HG03108 (cell line): ENCODE measurements at regions not wholly inside any gene's neighbourhood (a gene's known extent, or its start where the extent isn't known, plus 50 kb on each side); places are given as distances from the start of the nearest gene placed in this dataset.

Source experiments
- ATAC-seq: cut with Tn5 transposase; IDR thresholded peaks from one replicate; pipeline ENCODE4 v1.9.1; 2021; ENCODE audit warnings: moderate library complexity; ENCODE audit not compliant: unreplicated experiment

DNA sequence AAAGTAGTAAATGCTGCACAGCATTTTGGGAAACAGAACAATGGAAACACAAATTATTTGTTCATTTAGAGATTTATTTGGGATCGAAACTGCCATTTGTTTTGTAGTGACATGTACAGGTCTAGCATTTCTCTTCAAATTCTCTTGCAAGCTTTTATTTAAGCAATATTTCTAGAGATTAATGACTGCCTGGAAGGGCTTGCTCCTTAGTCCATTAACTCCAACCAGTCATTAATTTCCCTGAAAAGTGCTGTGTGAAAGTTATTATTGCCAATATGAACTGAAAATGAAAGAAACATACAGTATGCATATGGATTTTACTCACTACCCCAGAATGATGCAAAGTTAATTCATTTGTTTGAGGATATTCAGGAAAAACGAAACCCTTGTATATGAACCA lies 1349.6 kb upstream of the FLRT2 start:
- no peak for ATAC-seq

DNA sequence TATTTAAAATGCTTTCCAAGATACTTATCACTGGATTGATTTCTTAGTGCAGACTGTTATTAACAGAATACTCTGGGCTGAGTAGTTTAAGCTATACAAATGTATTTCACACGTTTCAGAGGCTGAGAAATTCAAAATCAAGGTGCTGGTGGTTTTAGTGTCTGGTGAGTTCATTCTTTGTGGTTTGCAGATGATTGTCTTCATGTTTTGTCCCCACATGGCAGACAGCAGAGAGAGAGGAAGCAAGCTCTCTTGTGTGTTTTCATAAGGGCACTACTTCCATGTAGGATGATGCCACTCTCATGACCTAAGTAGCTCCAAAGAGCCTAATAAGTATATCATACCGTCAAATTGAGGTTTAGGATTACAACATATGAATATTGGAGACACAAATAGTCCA lies 1348.9 kb upstream of the FLRT2 start:
- no peak for ATAC-seq

DNA sequence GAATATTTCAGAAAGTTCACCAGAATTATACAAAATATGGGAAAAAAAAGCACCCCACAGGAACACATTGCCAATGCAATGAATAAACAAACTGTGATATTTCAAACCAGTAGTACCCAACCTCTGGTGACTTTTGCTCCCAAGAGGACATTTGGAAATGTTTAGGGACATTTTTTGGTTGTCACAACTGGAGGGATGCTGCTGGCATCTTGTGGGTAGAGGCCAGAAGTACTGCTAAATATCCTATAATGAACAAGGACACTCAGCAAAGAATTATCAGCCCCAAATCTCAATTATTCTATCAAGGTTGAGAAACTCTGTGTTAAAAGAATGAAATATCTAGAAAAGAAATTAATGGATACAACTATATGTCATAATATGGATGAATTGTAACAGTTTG lies 1334.4 kb upstream of the FLRT2 start:
- no peak for ATAC-seq

DNA sequence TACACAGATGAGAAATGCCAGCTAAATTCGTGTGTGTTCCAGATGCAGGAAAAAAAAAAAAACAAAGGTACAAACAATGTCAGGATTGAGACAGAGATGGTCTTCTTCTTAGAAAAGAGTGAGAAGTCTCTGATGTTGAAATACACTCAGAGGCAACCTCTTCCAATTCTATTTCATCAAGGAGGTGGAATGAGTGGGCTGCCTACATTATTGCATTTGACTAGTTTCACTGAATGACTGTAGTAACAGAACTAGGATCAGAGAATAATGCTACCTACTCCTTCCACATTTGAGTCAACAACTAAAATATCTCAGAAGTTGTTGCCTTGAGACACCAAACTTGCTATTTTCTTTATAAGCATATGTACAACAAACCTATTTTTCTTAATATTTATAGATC lies 1332.2 kb upstream of the FLRT2 start:
- ATAC-seq: no peak

DNA sequence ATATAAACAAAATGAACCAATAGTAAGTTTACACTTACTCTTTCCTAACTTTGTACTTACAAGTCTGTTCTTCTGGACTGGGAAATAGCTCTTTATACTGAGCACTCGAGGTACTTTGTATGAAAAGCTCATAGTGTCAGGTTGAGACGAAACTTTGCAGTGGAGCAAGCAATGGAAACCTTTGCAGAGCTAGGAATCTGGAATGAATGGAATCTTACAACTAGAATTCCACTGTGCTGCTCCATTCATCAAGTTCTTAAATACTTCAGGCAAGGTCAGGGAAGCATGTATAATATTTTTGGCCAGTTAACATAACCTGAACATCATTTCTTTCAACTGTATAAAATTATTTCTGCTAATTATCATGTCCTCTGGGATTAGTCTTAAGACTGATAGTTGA lies 1327.5 kb upstream of the FLRT2 start:
- no peak for ATAC-seq

- ATAC-seq: no peak
Observed at GRCh38 chr14:84203896-84204295, 1326.0 kb upstream of the FLRT2 start.

DNA sequence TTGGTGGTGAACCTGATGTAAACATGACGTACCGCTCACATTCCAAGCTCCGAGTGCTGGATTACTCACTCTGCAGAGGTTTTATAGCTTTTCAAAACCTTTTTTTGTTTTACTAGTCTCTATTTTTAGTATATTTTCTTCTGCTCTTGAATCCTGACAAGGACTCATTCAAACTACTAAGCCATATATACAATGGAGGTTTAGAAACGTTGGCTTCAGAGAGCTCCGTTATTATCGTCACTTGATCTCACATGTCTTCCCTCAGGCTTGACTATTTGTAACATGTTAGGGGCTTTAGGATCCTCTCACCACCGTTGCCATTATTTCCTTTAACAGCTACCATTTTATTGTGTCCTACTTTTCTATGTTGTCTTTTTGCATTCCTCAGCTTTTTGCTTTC lies 1321.5 kb upstream of the FLRT2 start:
- no peak for ATAC-seq

DNA sequence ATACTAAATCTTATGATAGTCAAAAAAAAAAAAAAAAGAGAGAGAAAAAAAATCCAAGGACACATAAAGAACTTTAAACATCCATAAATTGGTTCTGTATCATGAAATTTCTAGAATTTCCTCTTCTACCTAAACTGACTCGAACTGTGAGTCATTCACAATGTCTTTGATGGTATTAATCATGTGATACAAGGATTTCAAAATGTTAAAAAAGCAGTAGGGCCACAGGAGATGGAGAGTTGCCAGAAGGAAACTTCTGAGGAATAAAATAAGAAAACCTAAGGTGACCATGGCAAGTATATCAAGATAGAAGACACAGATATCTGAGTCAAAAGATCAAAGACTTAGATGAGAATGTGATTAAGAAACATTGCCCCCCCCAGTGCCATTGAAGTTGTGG lies 1320.9 kb upstream of the FLRT2 start:
- ATAC-seq: no peak

- no peak for ATAC-seq
Observed at GRCh38 chr14:84217066-84217465, 1312.9 kb upstream of the FLRT2 start.

GRCh38 chr14:84225268-84225667 lies 1304.7 kb upstream of the FLRT2 start:
- ATAC-seq: no peak

GRCh38 chr14:84228702-84229101 lies 1301.2 kb upstream of the FLRT2 start:
- ATAC-seq: no peak

DNA sequence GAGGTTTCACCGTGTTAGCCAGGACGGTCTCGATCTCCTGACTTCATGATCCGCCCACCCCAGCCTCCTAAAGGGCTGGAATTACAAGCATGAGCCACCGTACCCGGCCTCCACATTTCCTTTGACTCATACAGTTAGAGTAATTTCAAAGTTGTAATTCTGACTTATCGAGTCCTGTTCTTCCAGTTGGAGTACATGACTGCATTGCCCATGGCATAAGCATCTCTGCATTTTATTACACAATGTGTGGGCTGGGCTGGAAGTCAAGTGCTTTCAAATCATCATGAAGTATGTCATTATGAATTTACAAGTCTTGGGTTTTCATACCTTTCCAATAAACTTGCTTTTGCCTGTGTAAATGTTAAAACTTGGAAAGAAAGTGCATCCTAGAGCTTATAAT lies 1295.7 kb upstream of the FLRT2 start:
- ATAC-seq: no peak

- ATAC-seq: no peak
Observed at GRCh38 chr14:84236290-84236689, 1293.7 kb upstream of the FLRT2 start.

DNA sequence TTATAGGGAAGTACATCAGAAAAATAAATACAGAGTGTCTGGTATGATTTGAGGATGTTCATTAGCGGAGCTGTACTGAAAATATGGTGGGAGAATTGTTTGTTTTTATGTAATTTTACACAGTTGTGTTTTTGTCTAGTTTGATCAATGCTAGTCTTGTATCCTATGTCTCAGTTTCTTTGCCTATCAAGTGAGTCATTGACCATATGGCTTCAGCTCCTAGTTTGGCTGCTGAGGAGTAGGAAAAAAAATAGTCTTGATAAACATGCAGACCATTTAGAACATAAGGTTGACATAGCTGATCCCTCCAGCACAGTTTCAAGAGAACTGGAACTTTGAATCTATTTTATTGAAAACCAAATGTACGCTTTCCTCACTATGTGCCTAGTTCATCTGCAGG lies 1292.1 kb upstream of the FLRT2 start:
- no peak for ATAC-seq

- no peak for ATAC-seq
Observed at GRCh38 chr14:84247693-84248092, 1282.3 kb upstream of the FLRT2 start.

DNA sequence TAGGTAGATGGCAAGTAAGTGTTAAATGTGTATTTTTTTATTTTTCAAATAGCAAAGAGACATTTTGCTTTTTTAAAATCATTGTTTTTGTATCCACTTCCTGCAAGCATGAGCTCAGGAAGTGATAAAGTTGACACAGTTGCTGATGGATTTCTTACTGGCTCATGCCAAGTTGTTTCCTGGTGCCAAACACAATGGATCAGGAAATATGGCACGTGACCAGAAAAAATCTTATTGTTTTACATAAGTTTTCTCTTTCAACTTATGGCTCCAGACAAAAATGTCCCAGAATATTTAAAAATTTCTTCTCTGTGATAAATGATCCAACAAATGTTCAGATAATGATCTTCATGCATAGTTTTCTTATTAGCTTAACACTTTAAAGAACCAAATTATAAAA lies 1279.1 kb upstream of the FLRT2 start:
- ATAC-seq: no peak

DNA sequence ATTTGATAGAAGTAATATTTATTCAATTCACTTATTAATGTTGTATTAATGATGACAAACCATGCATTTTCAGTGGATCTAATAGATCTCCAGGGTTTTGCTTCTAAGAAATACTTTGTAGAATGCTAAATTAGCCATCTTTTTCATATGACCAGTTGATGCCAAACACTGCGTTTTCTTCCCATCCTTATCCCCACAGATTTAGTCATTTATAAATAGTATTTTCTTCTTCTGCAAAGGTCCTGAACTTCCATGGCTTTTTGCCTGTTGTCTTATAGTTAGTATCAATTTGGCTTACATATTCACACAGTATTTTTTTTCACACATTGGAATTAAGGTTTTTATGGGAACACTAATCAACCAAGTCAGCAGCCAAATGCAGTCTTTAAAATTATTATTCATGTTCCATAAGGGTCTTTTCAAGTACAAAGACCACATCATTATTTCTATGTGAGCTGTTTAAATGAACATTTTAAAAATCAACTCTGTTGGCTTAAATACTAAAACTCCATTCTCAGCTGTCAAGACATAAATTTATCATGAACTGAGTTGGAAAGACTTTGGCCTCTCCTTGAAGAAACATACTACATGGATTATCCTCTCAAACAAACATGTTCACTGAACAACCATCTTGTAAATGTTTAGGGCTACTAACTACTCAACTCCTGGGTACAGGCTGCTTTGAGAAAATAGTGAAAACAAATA lies 1278.4 kb upstream of the FLRT2 start:
- no peak for ATAC-seq

DNA sequence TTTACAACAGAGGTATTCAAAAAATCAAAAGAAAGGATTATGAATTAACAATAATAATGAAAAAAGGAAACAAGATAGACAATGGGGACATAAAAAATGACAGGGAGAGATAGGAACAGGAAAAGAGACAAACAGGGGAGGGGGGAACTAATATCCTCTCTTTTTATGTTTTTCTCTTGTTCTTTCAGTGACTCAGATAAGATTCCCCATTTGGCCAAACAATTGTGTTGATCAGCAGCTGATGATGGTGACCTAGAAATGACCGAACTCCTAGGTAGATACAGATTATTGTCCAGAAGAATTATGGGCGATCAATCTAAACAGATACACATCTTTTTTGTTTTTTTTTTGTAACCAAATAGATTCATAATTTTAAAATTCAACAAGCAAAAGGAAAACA lies 1277.2 kb upstream of the FLRT2 start:
- ATAC-seq: no peak

DNA sequence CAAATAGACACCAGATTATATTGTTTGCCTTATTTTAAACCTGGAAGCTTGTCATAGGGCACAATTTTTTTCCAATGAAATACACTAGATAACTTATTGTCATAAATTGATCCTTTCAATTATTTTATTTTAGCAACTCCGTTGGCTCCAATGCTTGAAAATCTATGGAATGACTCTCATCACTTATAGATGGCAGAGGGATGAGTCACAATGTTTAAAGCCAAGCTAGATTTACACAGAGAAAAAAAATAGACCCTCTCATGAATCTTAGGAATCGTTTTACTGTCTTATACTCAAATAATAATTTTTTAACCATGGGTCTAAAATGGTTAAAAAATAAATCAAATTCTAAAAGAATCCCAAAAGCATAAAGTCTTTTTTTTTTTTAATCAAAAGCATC lies 1276.6 kb upstream of the FLRT2 start:
- no peak for ATAC-seq

DNA sequence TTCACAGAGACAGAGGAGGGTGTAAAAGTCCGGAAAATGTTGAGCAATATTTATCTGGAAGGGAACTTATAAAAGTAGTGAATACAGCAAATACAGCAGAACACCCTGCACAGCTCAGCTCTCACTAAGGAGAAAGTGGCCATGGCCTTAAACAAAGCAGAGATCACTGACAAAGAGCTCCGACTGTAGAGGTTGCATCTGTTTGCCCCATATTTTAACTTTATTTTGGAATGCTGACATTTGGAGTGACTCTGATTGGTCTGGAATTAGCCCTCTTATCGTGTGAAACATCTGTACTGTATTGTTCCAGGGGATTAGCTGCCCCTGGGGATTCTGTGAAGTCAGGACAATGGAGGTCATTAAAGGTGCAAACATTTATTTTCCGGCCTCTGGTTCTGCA lies 1275.7 kb upstream of the FLRT2 start:
- no peak for ATAC-seq

- ATAC-seq: no peak
Observed at GRCh38 chr14:84262932-84263331, 1267.0 kb upstream of the FLRT2 start.

DNA sequence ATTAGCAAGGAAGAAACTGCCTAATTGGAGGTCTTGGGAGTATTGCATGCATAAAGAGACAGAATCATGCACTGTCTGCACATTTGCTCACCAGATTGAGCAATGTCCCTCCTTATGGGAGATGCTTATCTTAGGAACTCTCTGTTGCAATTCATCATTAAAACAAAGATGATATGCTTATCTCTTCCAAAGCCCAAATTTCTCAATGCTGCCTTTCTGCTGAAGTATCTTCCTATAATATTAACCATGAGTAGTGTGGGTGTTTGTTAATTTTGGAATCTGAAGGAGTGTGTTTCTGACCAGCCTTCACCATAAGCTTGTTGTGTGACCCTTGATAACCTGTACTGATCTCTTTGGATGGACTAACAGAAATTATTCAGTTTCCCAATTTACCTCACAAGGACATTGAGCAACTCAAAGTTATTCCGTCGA lies 1257.6 kb upstream of the FLRT2 start:
- no peak for ATAC-seq

- ATAC-seq: no peak
Observed at GRCh38 chr14:84273181-84273580, 1256.8 kb upstream of the FLRT2 start.
